Caco-2 (cell line): ENCODE measurements at regions not wholly inside any gene's neighbourhood (a gene's known extent, or its start where the extent isn't known, plus 50 kb on each side); places are given as distances from the start of the nearest gene placed in this dataset.

Source experiments
- BruUV-seq: library from RNA; stranded (reverse); fragments of 400-500 nt; replicated peaks from 2 replicates; lab custom pipeline; 2021; lab: Mats Ljungman, UMichigan
- CTCF ChIA-PET: fragments of 300-600 bp; sonication (Branson Sonifier 250); formaldehyde crosslinking; loops from one replicate; lab custom pipeline; 2022; ENCODE audit warnings: antibody characterized with exemption; lab: Charles Lee
- POLR2A ChIA-PET: fragments of 300-600 bp; sonication (Branson Sonifier 250); formaldehyde crosslinking; loops from one replicate; lab custom pipeline; 2022; ENCODE audit warnings: antibody characterized with exemption; lab: Charles Lee
- DNase-seq, 2 experiments: peaks; one replicate each; pipeline versions ENCODE4 v3.0.0 to v3.0.0-alpha.2; 2020 to 2022
- H3K27me3 ChIP-seq: replicated peaks from 2 replicates; pipeline ENCODE4 v1.6.0; 2011; ENCODE audit warnings: low read length; ENCODE audit not compliant: control insufficient read depth, insufficient read depth
- H3K36me3 ChIP-seq: 2 replicates; pipeline ENCODE4 v1.5.1; 2011; ENCODE audit warnings: low read length; ENCODE audit not compliant: control insufficient read depth, insufficient read depth
- H3K4me1 ChIP-seq: fragments of 250-450 bp; sonication (Bioruptor Pico); 2 replicates; pipeline ENCODE4 v1.5.1; 2020; ENCODE audit warnings: mild to moderate bottlenecking
- H3K4me3 ChIP-seq: 2 replicates; pipeline ENCODE4 v1.5.1; 2011; ENCODE audit warnings: low read depth, mild to moderate bottlenecking, control low read depth, low read length
- H3K9me3 ChIP-seq: fragments of 250-450 bp; sonication (Bioruptor Pico); 2 replicates; pipeline ENCODE4 v1.5.1; 2020; ENCODE audit warnings: mild to moderate bottlenecking, moderate library complexity
- H3K27ac Mint-ChIP-seq: one replicate; pipeline ENCODE4 v1.8.0; 2022; ENCODE audit warnings: mixed read lengths; ENCODE audit not compliant: unreplicated experiment
- H3K27me3 Mint-ChIP-seq: one replicate; pipeline ENCODE4 v1.8.0; 2022; ENCODE audit warnings: mixed read lengths; ENCODE audit not compliant: insufficient read depth, unreplicated experiment
- H3K36me3 Mint-ChIP-seq: one replicate; pipeline ENCODE4 v1.8.0; 2022; ENCODE audit warnings: mild to moderate bottlenecking, mixed read lengths; ENCODE audit not compliant: insufficient read depth, unreplicated experiment
- H3K4me1 Mint-ChIP-seq: one replicate; pipeline ENCODE4 v1.8.0; 2022; ENCODE audit warnings: low read depth, mixed read lengths; ENCODE audit not compliant: unreplicated experiment
- H3K4me3 Mint-ChIP-seq: one replicate; pipeline ENCODE4 v1.8.0; 2022; ENCODE audit warnings: mild to moderate bottlenecking, moderate library complexity, mixed read lengths; ENCODE audit not compliant: unreplicated experiment
- H3K9me3 Mint-ChIP-seq: one replicate; pipeline ENCODE4 v1.8.0; 2022; ENCODE audit warnings: mixed read lengths; ENCODE audit not compliant: unreplicated experiment
- intact Hi-C: fragments of 100-400 bp; cut with micrococcal nuclease; formaldehyde crosslinking; loops from one replicate; pipeline ENCODE4 v1.10.0; 2022; ENCODE audit not compliant: unreplicated experiment
- TF ChIP-seq, protein P1 (sequence below), 2 experiments: fragments of 200-600 bp in 1 of 2; IDR thresholded peaks; 1 replicate in 1 of 2; 2 replicates in 1 of 2; pipeline versions ENCODE4 v1.5.1 to v1.8.0; 2011 to 2022; ENCODE audit warnings: antibody characterized with exemption in 1 of 2, control low read depth in 1 of 2, inconsistent platforms in 1 of 2, low read depth in 1 of 2, low read length in 1 of 2, mild to moderate bottlenecking in 1 of 2, moderate library complexity in 1 of 2; ENCODE audit not compliant: insufficient read depth in 1 of 2, severe bottlenecking in 1 of 2, unreplicated experiment in 1 of 2

DNA sequence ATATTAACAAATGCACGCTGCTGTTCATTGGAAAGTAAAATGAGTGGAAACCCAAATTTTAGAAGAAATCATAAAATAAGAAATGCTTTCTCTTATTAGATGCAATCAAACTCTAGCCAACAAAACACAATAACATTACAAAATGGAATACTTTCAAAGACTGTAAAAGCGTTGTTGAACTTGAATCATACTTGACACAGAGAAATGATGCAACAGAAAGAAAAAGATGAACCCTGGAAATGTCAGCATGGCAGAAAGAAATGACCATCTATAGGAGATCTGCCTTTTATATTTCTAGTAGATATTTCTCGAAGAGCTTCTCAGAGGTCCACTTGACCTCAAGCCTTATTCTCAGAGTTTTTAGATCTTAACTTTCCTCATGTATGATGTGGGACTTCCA lies 170.6 kb upstream of the MEIS1 start:
- Histone ChIP-seq H3K27me3 (no peaks in the 10 kb centered on the region), H3K9me3 (no peaks in the 10 kb centered on the region), H3K4me3 (no peak overlapping the region), H3K4me1 (no peaks in the 10 kb centered on the region), H3K36me3 (no peaks in the 10 kb centered on the region)
- POLR2A ChIA-PET: no interaction called here
- Mint-ChIP-seq H3K9me3 (no peaks in the 10 kb centered on the region), H3K36me3 (no peaks in the 10 kb centered on the region), H3K27me3 (no peaks in the 10 kb centered on the region), H3K4me1 (no peaks in the 10 kb centered on the region), H3K4me3 (no peak overlapping the region), H3K27ac (no peak overlapping the region)
- TF ChIP-seq, protein P1, sequence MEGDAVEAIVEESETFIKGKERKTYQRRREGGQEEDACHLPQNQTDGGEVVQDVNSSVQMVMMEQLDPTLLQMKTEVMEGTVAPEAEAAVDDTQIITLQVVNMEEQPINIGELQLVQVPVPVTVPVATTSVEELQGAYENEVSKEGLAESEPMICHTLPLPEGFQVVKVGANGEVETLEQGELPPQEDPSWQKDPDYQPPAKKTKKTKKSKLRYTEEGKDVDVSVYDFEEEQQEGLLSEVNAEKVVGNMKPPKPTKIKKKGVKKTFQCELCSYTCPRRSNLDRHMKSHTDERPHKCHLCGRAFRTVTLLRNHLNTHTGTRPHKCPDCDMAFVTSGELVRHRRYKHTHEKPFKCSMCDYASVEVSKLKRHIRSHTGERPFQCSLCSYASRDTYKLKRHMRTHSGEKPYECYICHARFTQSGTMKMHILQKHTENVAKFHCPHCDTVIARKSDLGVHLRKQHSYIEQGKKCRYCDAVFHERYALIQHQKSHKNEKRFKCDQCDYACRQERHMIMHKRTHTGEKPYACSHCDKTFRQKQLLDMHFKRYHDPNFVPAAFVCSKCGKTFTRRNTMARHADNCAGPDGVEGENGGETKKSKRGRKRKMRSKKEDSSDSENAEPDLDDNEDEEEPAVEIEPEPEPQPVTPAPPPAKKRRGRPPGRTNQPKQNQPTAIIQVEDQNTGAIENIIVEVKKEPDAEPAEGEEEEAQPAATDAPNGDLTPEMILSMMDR (IDR thresholded peaks at IDR 0.05; ENCODE audit: insufficient read depth in 1 of 2, low read depth in 1 of 2, low read length in 1 of 2, severe bottlenecking in 1 of 2, unreplicated experiment in 1 of 2): no peak
- CTCF ChIA-PET: no interaction called here
- intact Hi-C loops: no loop called here
- BruUV-seq: no TSS peak
- DNase-seq: no peak

DNA sequence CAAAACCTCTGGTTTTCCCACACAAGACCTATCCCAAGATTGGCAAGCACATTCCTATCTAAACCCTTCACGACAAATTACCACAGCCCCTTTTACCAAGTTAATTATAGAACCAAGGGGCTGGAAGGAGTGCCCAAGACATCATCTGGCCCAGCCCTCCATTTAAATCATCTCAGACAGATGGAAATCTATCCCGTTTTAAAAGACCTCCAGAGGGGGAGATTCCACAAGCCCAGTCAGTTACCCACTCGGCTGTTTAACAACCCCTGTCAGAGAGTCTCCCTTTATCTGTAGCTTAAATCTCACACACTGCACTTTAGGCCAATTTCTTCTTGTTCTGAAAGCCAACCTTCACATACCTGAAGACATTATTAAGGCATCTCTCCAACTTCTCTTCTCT lies 179.1 kb upstream of the MEIS1 start:
- no peaks in the 10 kb centered on the region for H3K9me3 ChIP-seq
- H3K27me3 ChIP-seq: no peaks in the 10 kb centered on the region
- ChIA-PET CTCF (no interaction called here), POLR2A (no interaction called here)
- no TSS peak for BruUV-seq
- no peak overlapping the region for H3K27ac Mint-ChIP-seq
- H3K27me3 Mint-ChIP-seq: no peaks in the 10 kb centered on the region
- no peaks in the 10 kb centered on the region for H3K4me1 Mint-ChIP-seq
- H3K36me3 Mint-ChIP-seq: no peaks in the 10 kb centered on the region
- H3K4me1 ChIP-seq: peaks cover 4% of the 10 kb centered on the region; the same call in 1 of the 2 replicates
- H3K4me3 Mint-ChIP-seq: no peak overlapping the region
- no peaks in the 10 kb centered on the region for H3K36me3 ChIP-seq
- H3K9me3 Mint-ChIP-seq: no peaks in the 10 kb centered on the region
- intact Hi-C loops: no loop called here
- no peak overlapping the region for H3K4me3 ChIP-seq
- DNase-seq: no peak
- TF ChIP-seq, protein P1 (IDR thresholded peaks at IDR 0.05; ENCODE audit: insufficient read depth in 1 of 2, low read depth in 1 of 2, low read length in 1 of 2, severe bottlenecking in 1 of 2, unreplicated experiment in 1 of 2): no peak

DNA sequence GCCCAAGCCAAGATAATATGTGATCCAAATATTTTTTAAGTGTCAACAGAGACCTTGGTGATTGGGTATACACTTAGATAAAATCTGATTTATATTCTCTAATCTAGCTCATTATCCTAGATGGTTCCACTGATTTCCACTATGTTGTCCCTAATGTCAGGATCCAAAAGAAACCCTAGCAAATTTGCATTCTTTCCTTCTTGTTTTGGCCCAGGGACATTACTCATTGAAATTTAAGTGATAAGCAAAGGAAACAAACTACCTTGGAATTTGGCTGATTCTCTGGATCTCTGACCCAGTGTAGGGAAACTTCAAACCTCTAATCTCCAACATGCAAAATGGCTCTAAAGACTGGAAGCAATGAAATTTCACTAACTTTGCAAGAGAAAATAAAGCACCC lies 179.8 kb upstream of the MEIS1 start:
- no peak for DNase-seq
- Mint-ChIP-seq H3K4me1 (no peaks in the 10 kb centered on the region), H3K4me3 (no peak overlapping the region), H3K36me3 (no peaks in the 10 kb centered on the region), H3K27ac (no peak overlapping the region), H3K9me3 (no peaks in the 10 kb centered on the region), H3K27me3 (no peaks in the 10 kb centered on the region)
- peaks cover 4% of the 10 kb centered on the region; the same call in 1 of the 2 replicates for H3K4me1 ChIP-seq
- intact Hi-C loops: no loop called here
- H3K36me3 ChIP-seq: no peaks in the 10 kb centered on the region
- POLR2A ChIA-PET: no interaction called here
- H3K27me3 ChIP-seq: no peaks in the 10 kb centered on the region
- TF ChIP-seq, protein P1 (IDR thresholded peaks at IDR 0.05; ENCODE audit: insufficient read depth in 1 of 2, low read depth in 1 of 2, low read length in 1 of 2, severe bottlenecking in 1 of 2, unreplicated experiment in 1 of 2): no peak
- BruUV-seq: no TSS peak
- H3K4me3 ChIP-seq: no peak overlapping the region
- H3K9me3 ChIP-seq: no peaks in the 10 kb centered on the region
- CTCF ChIA-PET: no interaction called here
